Endothelial cell of hepatic sinusoid (primary cell): ENCODE measurements at regions not wholly inside any gene's neighbourhood (a gene's known extent, or its start where the extent isn't known, plus 50 kb on each side); places are given as distances from the start of the nearest gene placed in this dataset.
"Not testable (repeated sequence)": the region's sequence is repeated elsewhere in the genome, so short reads cannot be mapped to it uniquely, and the experiment has no call there.

Experiments
- in situ Hi-C: cut with HindIII; loops from 2 replicates; pipeline ENCODE4 v1.10.0; 2017; ENCODE audit warnings: low sequenced_read_pairs

- in situ Hi-C loops = no loop called here
Measured at GRCh38 chr15:66956672-66957430, 108.6 kb upstream of the SMAD3 start.

- in situ Hi-C loops = no loop called here
Measured at GRCh38 chr15:66957431-66957720, 108.0 kb upstream of the SMAD3 start.

GRCh38 chr15:66959066-66959465 lies 106.3 kb upstream of the SMAD3 start:
- in situ Hi-C loops = no loop called here

DNA sequence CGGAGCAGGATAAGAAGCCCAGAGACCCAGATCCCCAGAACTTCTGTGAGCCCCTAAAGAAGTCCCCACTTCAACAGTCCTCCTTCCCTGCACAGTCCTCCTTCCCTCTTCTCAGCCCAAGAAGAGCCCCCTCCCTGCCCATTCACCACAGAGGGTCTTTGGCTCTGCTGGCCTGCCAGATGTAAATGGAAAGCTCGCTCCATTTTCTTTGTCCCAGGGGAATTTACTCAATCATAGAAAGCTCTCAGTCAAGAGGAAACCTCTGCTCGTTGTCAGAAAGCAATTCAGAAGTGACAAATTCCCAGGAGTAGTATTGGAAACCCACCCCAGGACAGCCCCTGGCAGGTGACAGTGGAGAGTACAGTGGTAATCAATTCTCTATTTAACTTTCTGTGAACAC lies 105.5 kb upstream of the SMAD3 start:
- in situ Hi-C loops = loop anchor here (5.0 kb wide), 1 partner anchor 62 kb away; no protein-coding TSS in a partner anchor

GRCh38 chr15:66960519-66960918 lies 104.9 kb upstream of the SMAD3 start:
- in situ Hi-C loops = loop anchor here (5.0 kb wide), 1 partner anchor 62 kb away; no protein-coding TSS in a partner anchor

GRCh38 chr15:66961407-66961884 lies 104.0 kb upstream of the SMAD3 start:
- in situ Hi-C loops = loop anchor here (5.0 kb wide), 1 partner anchor 61 kb away; no protein-coding TSS in a partner anchor

- in situ Hi-C loops = loop anchor here (5.0 kb wide), 1 partner anchor 60 kb away; no protein-coding TSS in a partner anchor
Measured at GRCh38 chr15:66961901-66962300, 103.5 kb upstream of the SMAD3 start.

DNA sequence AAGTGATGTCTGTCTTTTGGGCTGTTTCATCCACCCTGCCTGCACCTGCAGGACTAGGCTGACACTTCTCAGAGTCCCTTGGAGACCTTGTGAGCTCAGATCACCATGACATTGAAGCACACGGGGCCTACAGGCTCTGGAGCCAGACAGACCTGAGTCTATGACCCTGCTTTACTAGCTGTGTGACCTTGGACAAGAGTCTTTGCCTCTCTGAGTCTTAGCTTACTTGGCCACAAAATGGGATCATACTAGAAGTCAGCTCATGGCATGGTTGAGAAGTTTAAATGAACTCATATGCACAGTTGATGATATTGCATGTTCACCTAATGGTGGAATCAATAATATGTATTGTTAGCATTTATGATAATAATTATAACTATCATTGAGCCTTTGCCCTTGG lies 102.9 kb upstream of the SMAD3 start:
- in situ Hi-C loops = loop anchor here (5.0 kb wide), 1 partner anchor 60 kb away; no protein-coding TSS in a partner anchor

DNA sequence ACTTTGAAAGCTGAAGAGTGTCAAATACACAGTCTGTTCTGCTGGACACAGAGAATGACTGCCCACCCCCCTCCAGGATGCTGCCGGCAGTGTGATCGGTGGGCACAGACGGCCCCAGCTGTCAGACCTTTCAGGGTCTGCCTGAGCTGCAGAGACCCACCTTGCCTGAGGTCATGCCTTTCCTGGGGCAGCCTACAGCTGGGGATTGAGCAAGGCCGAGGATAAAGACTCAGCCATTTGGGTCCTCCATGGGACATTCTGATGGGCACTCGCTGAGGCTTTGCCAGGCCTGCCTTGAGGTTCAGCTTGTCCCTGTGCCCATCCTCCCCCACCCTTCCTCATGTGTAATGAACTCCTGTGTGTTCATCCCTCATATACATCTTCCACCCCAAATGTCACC lies 102.3 kb upstream of the SMAD3 start:
- in situ Hi-C loops = loop anchor here (5.0 kb wide), 1 partner anchor 59 kb away; no protein-coding TSS in a partner anchor

DNA sequence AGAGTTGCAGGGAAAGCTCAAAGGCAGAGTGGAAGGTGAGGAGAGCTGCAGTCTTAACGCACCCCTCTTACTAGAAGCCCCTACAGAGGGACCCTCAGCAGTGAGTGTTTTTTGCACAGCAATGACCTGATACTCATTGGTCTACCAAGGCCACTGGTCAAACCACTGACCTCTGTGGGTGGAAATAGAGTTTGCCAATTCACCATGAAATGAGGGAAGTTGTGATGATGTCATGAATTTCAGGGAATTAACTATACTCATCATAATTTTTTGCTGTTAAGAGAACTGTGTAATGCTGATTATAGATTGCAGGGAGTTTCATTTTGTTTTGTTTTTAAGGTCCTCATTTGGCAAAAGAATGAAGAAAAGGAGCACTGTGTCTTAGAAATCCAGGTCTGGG lies 101.7 kb upstream of the SMAD3 start:
- in situ Hi-C loops = loop anchor here (5.0 kb wide), 1 partner anchor 59 kb away; no protein-coding TSS in a partner anchor

DNA sequence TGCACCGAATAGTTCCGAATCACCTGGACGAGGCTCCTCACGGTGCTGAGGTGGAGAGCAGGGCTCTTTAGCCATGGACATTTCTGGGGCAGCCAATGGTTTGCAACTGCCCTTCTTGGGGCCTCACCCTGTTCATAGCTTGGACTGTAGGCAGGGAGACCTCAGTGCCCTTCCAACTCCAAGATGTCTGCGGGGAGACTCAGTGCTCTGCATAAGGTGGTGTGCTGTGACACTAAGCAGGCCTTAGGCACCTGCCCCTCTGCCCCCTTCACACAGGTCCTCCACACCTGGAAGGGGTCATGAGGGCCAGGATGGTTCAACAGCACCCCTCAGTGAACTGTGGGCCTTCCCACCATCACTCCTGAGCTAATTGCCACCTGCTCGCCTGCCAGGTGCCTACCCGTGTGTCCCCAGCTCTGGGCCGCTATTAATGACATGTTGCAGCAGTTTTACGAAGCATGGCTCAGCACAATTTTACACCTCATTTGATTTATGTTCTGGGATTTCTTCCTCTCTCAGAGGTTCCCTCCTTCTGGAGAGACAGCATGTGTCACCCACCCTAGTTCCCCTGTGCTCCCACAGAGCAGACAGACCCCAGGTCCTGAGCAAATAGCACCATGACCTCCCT lies 101.2 kb upstream of the SMAD3 start:
- in situ Hi-C loops = loop anchor here (5.0 kb wide), 1 partner anchor 58 kb away; no protein-coding TSS in a partner anchor

DNA sequence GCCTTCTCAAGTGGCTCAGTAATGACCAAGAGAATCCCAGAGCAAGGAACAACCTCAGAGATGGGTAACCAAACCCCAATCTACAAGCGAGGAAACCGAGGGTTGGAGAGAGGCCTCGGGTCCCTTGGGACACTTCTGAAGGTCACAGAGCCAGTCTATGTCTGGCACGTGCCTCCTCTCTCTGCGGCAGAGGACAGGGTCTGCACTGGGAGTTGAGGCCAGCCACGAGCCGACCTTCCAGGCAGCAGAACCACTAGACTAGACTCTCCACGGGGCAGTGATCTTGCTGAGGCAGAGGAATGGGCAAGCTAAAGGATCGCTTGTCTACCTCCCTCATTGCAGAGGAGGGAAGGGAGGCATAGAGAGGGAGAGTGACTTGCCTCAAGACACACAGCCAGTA lies 100.6 kb upstream of the SMAD3 start:
- in situ Hi-C loops = loop anchor here (5.0 kb wide), 1 partner anchor 58 kb away; no protein-coding TSS in a partner anchor

GRCh38 chr15:66965201-66965900 lies 100.1 kb upstream of the SMAD3 start:
- in situ Hi-C loops = no loop called here

DNA sequence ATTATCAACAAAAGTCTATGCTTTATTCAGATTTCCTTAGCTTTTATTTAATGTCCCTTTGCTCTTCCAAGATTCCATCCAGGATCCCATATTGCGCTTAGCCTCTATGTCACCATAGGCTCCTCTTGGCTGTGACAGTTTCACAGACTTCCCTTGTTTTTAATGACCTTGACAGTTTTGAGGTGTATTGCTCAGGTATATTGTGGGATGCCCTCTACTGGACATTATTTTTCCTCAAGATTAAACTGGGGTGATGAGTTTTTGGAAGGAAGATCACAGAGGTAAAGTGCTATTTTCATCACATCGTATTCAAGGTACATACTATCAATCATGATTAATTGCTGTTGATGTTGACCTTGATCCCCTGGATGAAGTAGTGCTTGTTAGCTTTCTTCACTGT lies 99.1 kb upstream of the SMAD3 start:
- in situ Hi-C loops = no loop called here

- in situ Hi-C loops = no loop called here
Measured at GRCh38 chr15:66968806-66969596, 96.4 kb upstream of the SMAD3 start.

DNA sequence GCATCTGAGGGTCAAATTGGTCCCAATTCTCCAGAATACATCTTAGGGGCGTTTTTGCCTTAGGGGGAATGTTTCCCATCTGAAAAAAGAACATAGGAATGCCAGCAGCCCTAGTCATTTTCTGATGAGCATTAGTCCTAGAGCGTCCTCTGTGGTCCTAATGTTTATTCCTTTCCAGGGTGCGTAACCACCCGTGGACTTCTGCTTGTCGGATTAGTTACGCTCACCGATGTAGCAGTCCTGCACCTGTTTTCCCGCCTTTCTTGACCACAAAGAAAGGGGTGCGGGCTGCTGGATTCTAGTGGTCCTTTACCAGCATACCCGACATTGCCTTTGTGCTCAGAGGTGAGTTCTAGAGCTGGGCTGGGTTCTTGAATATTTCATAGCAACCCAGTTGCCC lies 91.3 kb upstream of the SMAD3 start:
- in situ Hi-C loops = not testable (repeated sequence)

GRCh38 chr15:66976106-66976640 lies 89.2 kb upstream of the SMAD3 start:
- in situ Hi-C loops = not testable (repeated sequence)

- in situ Hi-C loops = not testable (repeated sequence)
Measured at GRCh38 chr15:66980326-66980725, 85.1 kb upstream of the SMAD3 start.

DNA sequence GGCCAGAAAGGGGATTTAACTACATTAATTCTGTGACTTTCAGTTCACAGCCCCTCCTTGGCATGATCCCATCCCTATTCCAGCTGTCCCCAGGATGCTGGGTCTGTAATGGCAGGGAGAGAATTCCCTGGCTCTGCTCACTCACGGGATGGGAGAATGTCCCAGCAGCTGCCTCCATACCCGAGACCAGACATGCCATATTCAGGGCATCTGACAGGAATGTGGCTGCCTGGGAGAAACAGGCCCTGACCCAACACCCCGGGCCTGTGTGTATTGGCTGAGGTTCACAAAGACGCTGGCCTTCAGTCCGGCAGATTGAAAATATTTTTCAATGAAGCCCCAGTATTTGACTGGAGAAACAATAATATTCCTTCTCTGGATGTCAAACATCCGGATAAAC lies 83.6 kb upstream of the SMAD3 start:
- in situ Hi-C loops = no loop called here

DNA sequence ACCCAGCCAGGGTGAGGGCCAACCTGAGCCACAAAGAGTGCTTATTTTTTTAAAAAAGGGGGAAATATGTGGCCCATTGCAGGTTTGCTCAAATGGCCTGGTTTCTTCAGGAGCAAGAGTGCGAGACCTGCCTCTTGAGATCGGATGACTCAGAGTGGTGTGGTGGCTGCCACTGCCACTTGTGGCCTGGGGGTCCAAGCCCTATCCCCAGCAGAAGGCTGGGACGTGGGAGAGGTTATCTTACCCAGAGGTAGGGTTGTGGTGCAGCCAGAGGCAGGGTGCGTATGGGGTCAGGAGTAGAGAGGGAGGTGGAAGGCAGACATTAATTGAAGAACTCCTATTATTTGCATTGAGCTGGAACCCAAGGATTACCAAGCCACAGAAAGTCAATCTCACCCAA lies 83.2 kb upstream of the SMAD3 start:
- in situ Hi-C loops = no loop called here
